ENCODE measurements at regions not wholly inside any gene's neighbourhood (a gene's known extent, or its start where the extent isn't known, plus 50 kb on each side); places are given as distances from the start of the nearest gene placed in this dataset.

- TF ChIP-seq TCF12 (IDR thresholded peaks at IDR 0.05; ENCODE audit: low read depth) (no peak), MAX (IDR thresholded peaks at IDR 0.05) (no peak), CREB1 (IDR thresholded peaks at IDR 0.05; ENCODE audit: low read depth) (no peak), REST (IDR thresholded peaks at IDR 0.05; ENCODE audit: low read depth) (peak; percentile 90), EP300 (IDR thresholded peaks at IDR 0.05; ENCODE audit: borderline replicate concordance) (no peak), TAF1 (IDR thresholded peaks at IDR 0.05; ENCODE audit: low read depth) (no peak), TEAD4 (IDR thresholded peaks at IDR 0.05) (no peak), YY1 (IDR thresholded peaks at IDR 0.05; ENCODE audit: low read depth) (no peak), CEBPB (IDR thresholded peaks at IDR 0.05) (no peak)
These were observed 219.6 kb downstream of the C11orf87 start for GRCh38 chr11:109641549-109641948.

- TF ChIP-seq MAX (IDR thresholded peaks at IDR 0.05) = no peak
- no peak for TF ChIP-seq CEBPB (IDR thresholded peaks at IDR 0.05)
- no peak for TF ChIP-seq CREB1 (IDR thresholded peaks at IDR 0.05; ENCODE audit: low read depth)
- no peak for TF ChIP-seq EGR1 (IDR thresholded peaks at IDR 0.05)
- TF ChIP-seq NFIC (IDR thresholded peaks at IDR 0.05) = no peak
- TF ChIP-seq USF1 (IDR thresholded peaks at IDR 0.05) = no peak
- TF ChIP-seq TEAD4 (IDR thresholded peaks at IDR 0.05) = no peak
- no peak for TF ChIP-seq TCF12 (IDR thresholded peaks at IDR 0.05; ENCODE audit: low read depth)
- no peak for TF ChIP-seq REST (IDR thresholded peaks at IDR 0.05; ENCODE audit: low read depth)
- TF ChIP-seq ZBTB7A (IDR thresholded peaks at IDR 0.05; ENCODE audit: low read depth) = no peak
These were observed 222.2 kb downstream of the C11orf87 start for GRCh38 chr11:109644152-109644551.

GRCh38 chr11:109648804-109649203, 226.8 kb downstream of the C11orf87 start:
- TF ChIP-seq TCF12 (IDR thresholded peaks at IDR 0.05; ENCODE audit: low read depth) = no peak
- no peak for TF ChIP-seq MAX (IDR thresholded peaks at IDR 0.05)

GRCh38 chr11:109654091-109654490, 232.1 kb downstream of the C11orf87 start:
- TF ChIP-seq FOXM1 (IDR thresholded peaks at IDR 0.05; ENCODE audit: borderline replicate concordance, low read depth) = no peak
- no peak for TF ChIP-seq USF1 (IDR thresholded peaks at IDR 0.05)
- TF ChIP-seq MAX (IDR thresholded peaks at IDR 0.05) = no peak
- TF ChIP-seq EGR1 (IDR thresholded peaks at IDR 0.05) = no peak
- no peak for TF ChIP-seq CEBPB (IDR thresholded peaks at IDR 0.05)
- no peak for TF ChIP-seq YY1 (IDR thresholded peaks at IDR 0.05; ENCODE audit: low read depth)
- no peak for TF ChIP-seq RAD21 (IDR thresholded peaks at IDR 0.05; ENCODE audit: low read depth)
- TF ChIP-seq TEAD4 (IDR thresholded peaks at IDR 0.05) = no peak
- no peak for TF ChIP-seq REST (IDR thresholded peaks at IDR 0.05; ENCODE audit: low read depth)
- TF ChIP-seq ZBTB7A (IDR thresholded peaks at IDR 0.05; ENCODE audit: low read depth) = no peak
- TF ChIP-seq EP300 (IDR thresholded peaks at IDR 0.05; ENCODE audit: borderline replicate concordance) = no peak
- no peak for TF ChIP-seq CREB1 (IDR thresholded peaks at IDR 0.05; ENCODE audit: low read depth)
- no peak for TF ChIP-seq TAF1 (IDR thresholded peaks at IDR 0.05; ENCODE audit: low read depth)
- no peak for TF ChIP-seq NFIC (IDR thresholded peaks at IDR 0.05)
- no peak for TF ChIP-seq TCF12 (IDR thresholded peaks at IDR 0.05; ENCODE audit: low read depth)

- TF ChIP-seq ZBTB7A (IDR thresholded peaks at IDR 0.05; ENCODE audit: low read depth) = no peak
- no peak for TF ChIP-seq TAF1 (IDR thresholded peaks at IDR 0.05; ENCODE audit: low read depth)
These were observed 236.2 kb downstream of the C11orf87 start for GRCh38 chr11:109658190-109658589.

Measured in Ishikawa (cell line).